GM12878 (cell line): ENCODE measurements at regions not wholly inside any gene's neighbourhood (a gene's known extent, or its start where the extent isn't known, plus 50 kb on each side); places are given as distances from the start of the nearest gene placed in this dataset.

Source experiments
- ATAC-seq: fragments of 200-7000 bp; cut with Tn5 transposase; 3 replicates; pipeline ENCODE4 v1.9.1; 2020; ENCODE audit warnings: mild to moderate bottlenecking, moderate library complexity
- BruUV-seq: library from RNA; stranded (reverse); fragments of 400-500 nt; replicated peaks from 2 replicates; lab custom pipeline; 2021; lab: Mats Ljungman, UMichigan
- CTCF ChIA-PET: fragments of 300-600 bp; sonication (Branson Sonifier 250); formaldehyde crosslinking; extraction: SDS; loops from one replicate; lab custom pipeline; 2021; ENCODE audit warnings: inconsistent platforms; lab: Yijun Ruan, JAX
- POLR2A ChIA-PET: fragments of 350-600 bp; formaldehyde crosslinking; extraction: SDS; loops from one replicate; lab custom pipeline; 2021; ENCODE audit warnings: inconsistent platforms; lab: Charles Lee
- RAD21 ChIA-PET: fragments of 300-600 bp; sonication (Branson Sonifier 250); formaldehyde crosslinking; loops from one replicate; lab custom pipeline; 2023; ENCODE audit warnings: antibody characterized with exemption; ENCODE audit not compliant: unreplicated experiment; lab: Charles Lee
- SMC1A ChIA-PET: fragments of 300-600 bp; sonication (Branson Sonifier 250); formaldehyde crosslinking; loops from one replicate; lab custom pipeline; 2023; ENCODE audit not compliant: unreplicated experiment, uncharacterized antibody; lab: Charles Lee
- DNase-seq: peaks from one replicate; pipeline ENCODE4 v3.0.0-alpha.2; 2011; ENCODE audit warnings: low read depth, low spot score
- FAIRE-seq: peaks from 3 replicates; lab custom pipeline; 2011; peaks lifted over from hg19 to GRCh38; lab: Jason Lieb, UNC
- H2AFZ ChIP-seq: 2 replicates; pipeline ENCODE4 v1.6.0; 2011; ENCODE audit warnings: low read depth, low read length, control low read depth; ENCODE audit not compliant: control insufficient read depth
- H3K27ac ChIP-seq: 2 replicates; pipeline ENCODE4 v1.5.1; 2011; ENCODE audit warnings: control low read depth; ENCODE audit not compliant: control insufficient read depth, insufficient read depth
- H3K27me3 ChIP-seq, 2 experiments: replicated peaks in 1 of 2; 2 replicates each; pipeline versions ENCODE4 v1.6.0 to v1.6.1; 2011; ENCODE audit warnings: low read length in 1 of 2; ENCODE audit not compliant: control insufficient read depth in 2 of 2, insufficient read depth in 2 of 2
- H3K36me3 ChIP-seq, 2 experiments: 2 replicates each; pipeline ENCODE4 v1.5.1; 2011; ENCODE audit warnings: low read length in 1 of 2; ENCODE audit not compliant: control insufficient read depth in 2 of 2, insufficient read depth in 2 of 2
- H3K4me1 ChIP-seq: 2 replicates; pipeline ENCODE4 v1.6.1; 2011; ENCODE audit warnings: mild to moderate bottlenecking, low read length, moderate library complexity, mixed read lengths; ENCODE audit not compliant: control insufficient read depth, insufficient read depth
- H3K4me2 ChIP-seq: 2 replicates; pipeline ENCODE4 v1.6.0; 2011; ENCODE audit warnings: control low read depth; ENCODE audit not compliant: control insufficient read depth, insufficient read depth
- H3K4me3 ChIP-seq: fragments of 200-600 bp; sonication (generic); 2 replicates; pipeline ENCODE4 v1.5.1; 2016
- H3K79me2 ChIP-seq: 2 replicates; pipeline ENCODE4 v1.6.0; 2011; ENCODE audit warnings: low read length; ENCODE audit not compliant: control insufficient read depth, insufficient read depth
- H3K9ac ChIP-seq: 2 replicates; pipeline ENCODE4 v1.8.0; 2011; ENCODE audit warnings: low read length, control low read depth, mixed read lengths; ENCODE audit not compliant: control insufficient read depth, insufficient read depth
- H3K9me3 ChIP-seq: replicated peaks from 3 replicates; pipeline ENCODE4 v1.5.1; 2011; ENCODE audit warnings: mild to moderate bottlenecking, low read length; ENCODE audit not compliant: control insufficient read depth, insufficient read depth
- H4K20me1 ChIP-seq: 2 replicates; pipeline ENCODE4 v1.6.0; 2011; ENCODE audit not compliant: control insufficient read depth, insufficient read depth
- CBFB ChIP-seq: IDR thresholded peaks from 2 replicates; pipeline ENCODE4 v1.6.1; 2016; ENCODE audit warnings: antibody characterized with exemption, low read depth
- FOS ChIP-seq: IDR thresholded peaks from 3 replicates; pipeline ENCODE4 v1.6.1; 2011; ENCODE audit warnings: borderline replicate concordance; ENCODE audit not compliant: insufficient read length; ENCODE audit errors: extremely low read depth
- IRF4 ChIP-seq: IDR thresholded peaks from 2 replicates; pipeline ENCODE4 v1.6.1; 2011; ENCODE audit warnings: low read depth, low read length
- MEF2A ChIP-seq: IDR thresholded peaks from 2 replicates; pipeline ENCODE4 v1.6.1; 2011; ENCODE audit warnings: low read depth, mild to moderate bottlenecking, low read length, moderate library complexity; ENCODE audit not compliant: insufficient read depth
- SMARCA5 ChIP-seq: fragments of 450-650 bp; IDR thresholded peaks from 2 replicates; pipeline ENCODE4 v1.6.1; 2017; ENCODE audit warnings: mild to moderate bottlenecking
- SP1 ChIP-seq: IDR thresholded peaks from one replicate; pipeline ENCODE4 v1.6.1; 2011; ENCODE audit warnings: low read depth, low read length
- SREBF2 ChIP-seq: IDR thresholded peaks from 2 replicates; pipeline ENCODE4 v1.6.1; 2012; ENCODE audit warnings: mild to moderate bottlenecking, low read length
- SUPT20H ChIP-seq: IDR thresholded peaks from 2 replicates; pipeline ENCODE4 v1.6.1; 2011; ENCODE audit warnings: low read depth, mild to moderate bottlenecking, low read length, moderate library complexity, borderline replicate concordance; ENCODE audit not compliant: control insufficient read depth
- ZBTB4 ChIP-seq: fragments of 450-650 bp; formaldehyde crosslinking; IDR thresholded peaks from 2 replicates; pipeline ENCODE4 v1.4.0; 2022; ENCODE audit warnings: mild to moderate bottlenecking, moderate library complexity
- WGBS: methylation state at CpG from one replicate; pipeline ENCODE4 v1.1.6; 2016; ENCODE audit warnings: low lambda C conversion rate; ENCODE audit not compliant: insufficient replicate concordance, insufficient coverage; ENCODE audit errors: missing lambda C conversion rate; 5-methylcytosine and 5-hydroxymethylcytosine counted together
- in situ Hi-C: fragments of 300-500 bp; cut with MboI; formaldehyde crosslinking; loops from 9 replicates; pipeline ENCODE4 v1.14.3; 2018; ENCODE audit warnings: mixed read lengths
- intact Hi-C: fragments of 100-400 bp; cut with micrococcal nuclease; formaldehyde crosslinking; loops from one replicate; pipeline ENCODE4 v1.14.2; 2022; ENCODE audit not compliant: unreplicated experiment

DNA sequence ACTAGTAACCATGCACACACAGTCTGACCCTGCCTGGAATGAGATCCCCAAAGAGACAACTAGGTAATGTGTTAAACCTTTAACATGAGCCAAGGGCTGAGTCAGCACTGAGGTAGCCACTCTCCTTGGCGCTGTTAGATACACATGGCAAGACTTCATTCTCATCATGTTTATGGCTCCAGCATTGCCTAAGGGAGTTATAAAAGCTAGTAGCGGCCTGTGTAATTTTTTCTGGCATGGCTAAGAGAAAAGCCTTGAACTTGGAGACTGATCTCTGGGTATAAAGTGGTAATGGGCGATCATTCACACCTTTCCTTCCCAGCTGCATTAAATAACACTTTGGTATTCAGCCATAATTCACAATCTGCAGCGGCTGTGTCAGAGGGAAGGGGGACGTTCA, 779.7 kb upstream of the LRRC4C start:
- DNase-seq, result no peak
- no peak overlapping the region for H3K4me3 ChIP-seq
- no peaks in the 10 kb centered on the region for H3K79me2 ChIP-seq
- H2AFZ ChIP-seq, result no peak overlapping the region
- POLR2A ChIA-PET, result no interaction called here
- TF ChIP-seq SREBF2, result no peak
- no peak for TF ChIP-seq ZBTB4 (CRISPR knock-in tag)
- TF ChIP-seq CBFB, result no peak
- no peak for TF ChIP-seq SP1
- no peak for TF ChIP-seq SMARCA5
- no peak for TF ChIP-seq SUPT20H
- TF ChIP-seq FOS, result no peak
- no peak for TF ChIP-seq MEF2A
- TF ChIP-seq IRF4, result no peak
- no peak overlapping the region for H3K4me2 ChIP-seq
- 5% methylated on average over 5 of the region's 5 CpGs for WGBS
- H3K4me1 ChIP-seq, result no peaks in the 10 kb centered on the region
- SMC1A ChIA-PET, result no interaction called here
- H3K9me3 ChIP-seq, result no peaks in the 10 kb centered on the region
- no peaks in the 10 kb centered on the region for H4K20me1 ChIP-seq
- H3K27me3 ChIP-seq, result no peaks in the 10 kb centered on the region
- no peak overlapping the region for H3K9ac ChIP-seq
- no peak for ATAC-seq
- CTCF ChIA-PET, result interaction anchor here (1.5 kb wide), 1 partner anchor 11 kb away, joined by 4 read pairs; no protein-coding TSS in a partner anchor
- BruUV-seq, result no TSS peak
- intact Hi-C loops (no loop called here), in situ Hi-C loops (no loop called here)
- FAIRE-seq, result no peak
- no peaks in the 10 kb centered on the region for H3K36me3 ChIP-seq
- RAD21 ChIA-PET, result no interaction called here
- H3K27ac ChIP-seq, result no peak overlapping the region
